Nephron progenitor cell (in vitro differentiated cells): ENCODE measurements at regions not wholly inside any gene's neighbourhood (a gene's known extent, or its start where the extent isn't known, plus 50 kb on each side); places are given as distances from the start of the nearest gene placed in this dataset.

Experiments
- DNase-seq: peaks from one replicate; pipeline ENCODE4 v3.0.0; 2021
- H3K27ac Mint-ChIP-seq: 2 replicates; pipeline ENCODE4 v1.8.0; 2021; ENCODE audit warnings: mild to moderate bottlenecking, moderate library complexity, mixed read lengths
- H3K27me3 Mint-ChIP-seq: 2 replicates; pipeline ENCODE4 v1.8.0; 2021; ENCODE audit warnings: mild to moderate bottlenecking, low read depth, mixed read lengths; ENCODE audit not compliant: poor library complexity
- H3K36me3 Mint-ChIP-seq: 2 replicates; pipeline ENCODE4 v1.8.0; 2021; ENCODE audit warnings: low read depth, mixed read lengths
- H3K4me1 Mint-ChIP-seq: 2 replicates; pipeline ENCODE4 v1.8.0; 2021; ENCODE audit warnings: mixed read lengths
- H3K4me3 Mint-ChIP-seq: 2 replicates; pipeline ENCODE4 v1.8.0; 2021; ENCODE audit warnings: mild to moderate bottlenecking, moderate library complexity, mixed read lengths
- H3K9me3 Mint-ChIP-seq: 2 replicates; pipeline ENCODE4 v1.8.0; 2021; ENCODE audit warnings: mild to moderate bottlenecking, moderate library complexity, mixed read lengths
- TF ChIP-seq, protein P1 (sequence below): fragments of 200-600 bp; sonication (generic); IDR thresholded peaks from 2 replicates; pipeline ENCODE4 v1.5.0; 2021; ENCODE audit warnings: antibody characterized with exemption

- peaks cover 4% of the 10 kb centered on the region for H3K36me3 Mint-ChIP-seq
- H3K4me1 Mint-ChIP-seq: no peaks in the 10 kb centered on the region
- no peaks in the 10 kb centered on the region for H3K27me3 Mint-ChIP-seq
- no peak overlapping the region for H3K27ac Mint-ChIP-seq
- TF ChIP-seq, protein P1, sequence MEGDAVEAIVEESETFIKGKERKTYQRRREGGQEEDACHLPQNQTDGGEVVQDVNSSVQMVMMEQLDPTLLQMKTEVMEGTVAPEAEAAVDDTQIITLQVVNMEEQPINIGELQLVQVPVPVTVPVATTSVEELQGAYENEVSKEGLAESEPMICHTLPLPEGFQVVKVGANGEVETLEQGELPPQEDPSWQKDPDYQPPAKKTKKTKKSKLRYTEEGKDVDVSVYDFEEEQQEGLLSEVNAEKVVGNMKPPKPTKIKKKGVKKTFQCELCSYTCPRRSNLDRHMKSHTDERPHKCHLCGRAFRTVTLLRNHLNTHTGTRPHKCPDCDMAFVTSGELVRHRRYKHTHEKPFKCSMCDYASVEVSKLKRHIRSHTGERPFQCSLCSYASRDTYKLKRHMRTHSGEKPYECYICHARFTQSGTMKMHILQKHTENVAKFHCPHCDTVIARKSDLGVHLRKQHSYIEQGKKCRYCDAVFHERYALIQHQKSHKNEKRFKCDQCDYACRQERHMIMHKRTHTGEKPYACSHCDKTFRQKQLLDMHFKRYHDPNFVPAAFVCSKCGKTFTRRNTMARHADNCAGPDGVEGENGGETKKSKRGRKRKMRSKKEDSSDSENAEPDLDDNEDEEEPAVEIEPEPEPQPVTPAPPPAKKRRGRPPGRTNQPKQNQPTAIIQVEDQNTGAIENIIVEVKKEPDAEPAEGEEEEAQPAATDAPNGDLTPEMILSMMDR: no peak
- H3K4me3 Mint-ChIP-seq: no peak overlapping the region
- peaks cover 34% of the 10 kb centered on the region for H3K9me3 Mint-ChIP-seq
- DNase-seq: no peak
These were observed 146.3 kb downstream of the CDCA7 start for GRCh38 chr2:173500953-173501352.

- Mint-ChIP-seq H3K27me3 (no peaks in the 10 kb centered on the region), H3K4me1 (no peaks in the 10 kb centered on the region), H3K4me3 (no peak overlapping the region), H3K36me3 (peaks cover 4% of the 10 kb centered on the region), H3K27ac (no peak overlapping the region), H3K9me3 (peaks cover 34% of the 10 kb centered on the region)
- TF ChIP-seq, protein P1: no peak
- DNase-seq: no peak
These were observed 147.6 kb downstream of the CDCA7 start for GRCh38 chr2:173502296-173502695.

GRCh38 chr2:173511357-173511756, 156.7 kb downstream of the CDCA7 start:
- TF ChIP-seq, protein P1: no peak
- Mint-ChIP-seq H3K27ac (no peak overlapping the region), H3K36me3 (peaks cover 6% of the 10 kb centered on the region), H3K27me3 (peaks cover 3% of the 10 kb centered on the region), H3K4me1 (no peaks in the 10 kb centered on the region), H3K4me3 (no peak overlapping the region), H3K9me3 (peaks cover 14% of the 10 kb centered on the region)
- DNase-seq: no peak

GRCh38 chr2:173511942-173512341, 157.3 kb downstream of the CDCA7 start:
- peaks cover 8% of the 10 kb centered on the region for H3K36me3 Mint-ChIP-seq
- H3K4me1 Mint-ChIP-seq: no peaks in the 10 kb centered on the region
- no peak for DNase-seq
- H3K27ac Mint-ChIP-seq: no peak overlapping the region
- no peak overlapping the region for H3K4me3 Mint-ChIP-seq
- TF ChIP-seq, protein P1: no peak
- peaks cover 17% of the 10 kb centered on the region for H3K9me3 Mint-ChIP-seq
- H3K27me3 Mint-ChIP-seq: peaks cover 4% of the 10 kb centered on the region

DNA sequence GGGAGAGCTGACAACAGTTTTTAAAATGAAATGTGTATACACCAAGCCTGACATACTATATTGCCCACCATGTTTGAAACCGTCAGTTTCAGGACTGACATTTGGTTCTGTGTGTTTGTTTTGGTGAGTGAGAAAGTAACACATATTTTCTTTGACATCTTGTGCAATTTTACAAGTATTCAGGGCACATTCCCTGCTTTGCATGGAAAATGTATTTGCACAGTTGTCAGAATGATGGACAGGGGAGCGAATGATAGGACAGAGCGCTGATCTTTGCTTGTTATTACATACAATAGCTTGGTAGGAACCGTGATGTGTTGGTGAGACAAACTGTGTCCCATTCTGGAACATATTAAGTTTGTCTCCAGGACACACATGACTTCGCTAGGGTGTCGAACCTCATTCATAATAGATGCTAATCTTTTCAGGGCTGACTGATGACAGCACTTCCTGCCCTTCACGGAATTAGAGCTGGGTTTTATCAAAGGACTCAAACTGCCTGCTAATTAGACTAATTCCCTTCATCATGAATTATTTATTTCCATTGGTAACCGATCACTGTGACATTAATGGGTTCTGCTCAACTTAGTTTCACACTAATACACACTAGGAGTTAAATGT, 158.5 kb downstream of the CDCA7 start:
- TF ChIP-seq, protein P1: no peak
- Mint-ChIP-seq H3K27me3 (peaks cover 8% of the 10 kb centered on the region), H3K27ac (no peak overlapping the region), H3K4me1 (no peaks in the 10 kb centered on the region), H3K4me3 (no peak overlapping the region), H3K36me3 (peaks cover 12% of the 10 kb centered on the region), H3K9me3 (peaks cover 30% of the 10 kb centered on the region)
- no peak for DNase-seq

GRCh38 chr2:173520918-173521317, 166.2 kb downstream of the CDCA7 start:
- TF ChIP-seq, protein P1: no peak
- Mint-ChIP-seq H3K36me3 (peaks cover 5% of the 10 kb centered on the region), H3K27me3 (peaks cover 9% of the 10 kb centered on the region), H3K9me3 (peaks cover 25% of the 10 kb centered on the region), H3K27ac (no peak overlapping the region), H3K4me3 (no peak overlapping the region), H3K4me1 (no peaks in the 10 kb centered on the region)
- no peak for DNase-seq
